GM21515 (cell line): ENCODE measurements at regions not wholly inside any gene's neighbourhood (a gene's known extent, or its start where the extent isn't known, plus 50 kb on each side); places are given as distances from the start of the nearest gene placed in this dataset.
"Not testable (repeated sequence)": the region's sequence is repeated elsewhere in the genome, so short reads cannot be mapped to it uniquely, and the experiment has no call there.

Experiments
- ATAC-seq: cut with Tn5 transposase; IDR thresholded peaks from one replicate; pipeline ENCODE4 v1.9.1; 2021; ENCODE audit not compliant: unreplicated experiment

DNA sequence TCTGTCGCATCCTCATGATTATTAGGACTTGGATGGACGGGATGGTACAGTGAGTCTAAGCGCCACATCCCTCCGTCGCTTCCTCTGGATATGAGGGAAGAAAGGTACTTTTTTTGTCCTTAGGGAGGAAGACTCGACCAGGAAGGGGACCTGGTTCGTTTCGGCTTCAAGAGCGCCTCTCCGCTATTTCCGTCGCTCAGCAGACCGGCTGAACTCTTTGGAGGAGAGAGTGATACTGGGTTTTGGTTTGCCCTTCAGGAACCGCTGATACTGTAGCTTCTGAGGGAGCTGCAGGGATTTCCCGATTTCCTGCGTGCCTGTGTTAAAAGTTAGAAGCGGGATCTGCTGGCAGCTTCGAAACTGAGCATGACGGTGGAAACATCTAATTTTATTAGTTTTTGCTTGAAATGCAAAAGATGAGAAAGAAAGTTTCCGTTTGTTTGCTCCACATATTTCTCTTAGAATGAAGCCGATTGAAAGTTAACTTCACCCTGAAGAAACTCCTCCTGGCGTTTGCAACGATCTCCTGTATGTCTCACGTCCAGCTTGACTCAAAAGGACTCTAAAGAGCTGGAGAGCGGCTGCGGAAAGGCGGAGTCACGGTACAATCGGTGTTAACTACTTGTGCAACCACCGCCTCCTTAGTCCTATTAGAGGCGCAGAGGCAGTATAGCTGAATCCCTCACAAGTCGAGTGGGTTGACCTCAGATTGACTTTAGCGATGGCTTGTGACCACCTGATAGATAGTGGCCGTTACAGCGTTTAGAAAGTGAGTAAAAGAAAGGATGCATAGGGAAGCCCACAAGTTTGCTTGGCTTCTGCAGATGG lies 129.4 kb downstream of the TRIM27 start:
- no peak for ATAC-seq

DNA sequence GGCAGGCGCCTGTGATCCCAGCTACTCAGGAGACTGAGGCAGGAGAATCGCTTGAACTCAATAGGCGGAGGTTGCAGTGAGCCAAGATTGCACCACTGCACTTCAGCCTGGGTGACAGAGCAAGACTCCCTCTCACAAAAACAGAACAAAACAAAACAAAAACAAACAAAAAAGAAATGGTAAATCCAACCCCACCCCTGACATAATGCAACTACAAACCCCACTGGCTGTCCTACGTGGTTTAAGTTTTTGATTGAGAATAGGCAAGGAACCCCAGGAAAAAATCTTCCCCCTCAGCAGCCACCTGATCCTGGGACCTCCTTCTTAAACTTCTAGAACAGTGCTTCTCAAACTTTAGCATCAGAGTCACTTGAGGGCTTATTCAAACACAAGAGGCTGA lies 123.1 kb downstream of the TRIM27 start:
- not testable (repeated sequence) for ATAC-seq

DNA sequence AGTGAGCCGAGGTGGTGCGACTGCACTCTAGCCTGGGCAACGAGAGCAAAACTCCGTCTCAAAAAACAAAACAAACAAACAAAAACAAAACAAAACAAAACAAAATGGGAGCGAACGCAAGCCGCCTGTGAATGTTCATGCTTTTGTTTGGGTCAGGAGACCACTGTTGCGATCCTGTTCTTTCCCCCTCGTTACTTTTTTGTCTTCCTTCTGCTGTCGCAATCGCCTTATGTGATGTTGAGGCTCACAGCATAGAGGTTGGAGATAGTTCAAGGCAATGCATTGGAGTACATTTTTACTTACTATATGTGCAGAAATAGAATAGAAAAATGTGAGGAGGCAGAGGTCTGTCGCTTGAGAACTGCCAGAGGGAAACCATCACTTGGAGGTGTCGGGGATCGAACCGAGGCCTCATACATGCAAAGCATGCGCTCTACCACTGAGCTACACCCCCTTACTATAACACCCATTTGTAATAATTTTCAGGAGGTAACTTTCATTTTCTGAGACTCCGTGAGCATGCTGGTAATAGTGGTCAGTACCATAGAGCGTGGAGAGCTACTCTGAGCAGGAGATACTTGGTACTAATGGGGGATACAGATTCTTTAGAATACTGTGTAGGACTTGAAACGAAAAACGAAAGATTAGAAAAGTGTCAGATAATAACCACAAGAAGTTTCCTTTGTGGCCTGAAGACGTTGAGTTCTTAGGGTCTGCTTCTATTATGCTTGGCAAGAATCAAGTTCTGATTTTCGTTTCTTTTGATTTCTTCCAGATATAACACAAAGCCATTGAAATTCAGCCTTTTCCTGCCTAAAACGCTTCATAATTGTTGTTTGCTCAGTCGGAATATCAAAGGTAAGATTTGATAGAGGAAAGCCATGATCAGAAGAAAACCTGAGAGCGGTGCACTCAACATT lies 121.1 kb downstream of the TRIM27 start:
- no peak for ATAC-seq

DNA sequence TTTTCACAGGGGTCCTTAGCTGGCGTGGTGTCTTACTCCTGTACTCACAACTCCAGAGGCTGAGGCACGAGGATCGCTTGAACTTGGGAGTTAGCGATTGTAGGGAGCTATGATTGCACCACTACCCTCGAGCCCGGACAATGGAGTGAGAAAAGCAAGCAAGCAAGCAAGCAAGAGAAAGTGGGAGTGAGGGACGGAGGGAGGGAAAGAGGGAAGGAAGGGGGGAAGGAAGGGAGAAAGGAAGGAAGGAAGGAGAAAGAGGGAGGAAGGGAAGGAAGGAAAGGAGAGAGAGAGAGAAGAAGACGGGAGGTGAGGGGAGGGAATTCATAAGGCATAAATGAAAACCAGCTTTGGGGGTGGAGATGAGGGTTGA lies 120.5 kb downstream of the TRIM27 start:
- ATAC-seq = no peak

- ATAC-seq = no peak
Observed at GRCh38 chr6:28807682-28808280, 116.0 kb downstream of the TRIM27 start.

- ATAC-seq = no peak
Observed at GRCh38 chr6:28808383-28808782, 115.4 kb downstream of the TRIM27 start.

DNA sequence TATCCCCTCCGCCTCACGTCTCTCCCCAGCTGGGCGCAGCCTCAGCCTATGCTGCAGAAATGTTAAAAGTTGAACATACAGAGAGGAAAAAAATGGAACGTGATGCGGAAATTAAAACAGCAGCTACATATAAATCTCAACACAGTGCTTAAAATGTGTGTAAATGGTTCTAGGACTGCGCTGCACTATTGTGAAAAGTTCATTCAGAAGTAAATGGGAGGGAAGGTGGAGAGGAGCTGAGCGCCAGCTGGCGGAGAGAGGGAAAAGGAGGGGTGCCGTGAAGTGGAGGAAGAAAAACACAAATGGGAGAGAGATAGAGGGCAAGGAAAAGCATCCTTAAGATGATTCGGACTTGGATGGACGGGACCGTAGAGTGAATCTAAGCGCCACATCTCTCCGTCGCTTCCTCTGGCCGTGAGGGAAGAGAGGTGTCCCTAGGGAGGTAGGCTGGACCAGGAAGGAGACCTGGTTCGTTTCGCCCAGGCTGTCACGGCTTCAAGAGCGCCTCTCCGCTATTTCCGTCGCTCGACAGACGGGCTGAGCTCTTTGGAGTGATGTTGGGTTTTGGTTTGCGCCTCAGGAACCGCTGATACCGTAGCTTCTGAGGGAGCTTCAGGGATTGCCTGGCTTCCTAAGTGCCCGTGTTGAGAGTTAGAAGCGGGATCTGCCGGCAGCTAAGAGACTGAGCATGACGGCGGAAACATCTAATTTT lies 113.7 kb downstream of the TRIM27 start:
- no peak for ATAC-seq

GRCh38 chr6:28810659-28811053 lies 113.1 kb downstream of the TRIM27 start:
- ATAC-seq = no peak

GRCh38 chr6:28811873-28812272 lies 111.9 kb downstream of the TRIM27 start:
- no peak for ATAC-seq

- ATAC-seq = no peak
Observed at GRCh38 chr6:28812778-28813569, 110.8 kb downstream of the TRIM27 start.

GRCh38 chr6:28814032-28814976 lies 109.5 kb downstream of the TRIM27 start:
- ATAC-seq = no peak

GRCh38 chr6:28816339-28816908 lies 107.4 kb downstream of the TRIM27 start:
- no peak for ATAC-seq

- no peak for ATAC-seq
Observed at GRCh38 chr6:28816909-28817807, 106.6 kb downstream of the TRIM27 start.

GRCh38 chr6:28817808-28818145 lies 106.0 kb downstream of the TRIM27 start:
- ATAC-seq = no peak

DNA sequence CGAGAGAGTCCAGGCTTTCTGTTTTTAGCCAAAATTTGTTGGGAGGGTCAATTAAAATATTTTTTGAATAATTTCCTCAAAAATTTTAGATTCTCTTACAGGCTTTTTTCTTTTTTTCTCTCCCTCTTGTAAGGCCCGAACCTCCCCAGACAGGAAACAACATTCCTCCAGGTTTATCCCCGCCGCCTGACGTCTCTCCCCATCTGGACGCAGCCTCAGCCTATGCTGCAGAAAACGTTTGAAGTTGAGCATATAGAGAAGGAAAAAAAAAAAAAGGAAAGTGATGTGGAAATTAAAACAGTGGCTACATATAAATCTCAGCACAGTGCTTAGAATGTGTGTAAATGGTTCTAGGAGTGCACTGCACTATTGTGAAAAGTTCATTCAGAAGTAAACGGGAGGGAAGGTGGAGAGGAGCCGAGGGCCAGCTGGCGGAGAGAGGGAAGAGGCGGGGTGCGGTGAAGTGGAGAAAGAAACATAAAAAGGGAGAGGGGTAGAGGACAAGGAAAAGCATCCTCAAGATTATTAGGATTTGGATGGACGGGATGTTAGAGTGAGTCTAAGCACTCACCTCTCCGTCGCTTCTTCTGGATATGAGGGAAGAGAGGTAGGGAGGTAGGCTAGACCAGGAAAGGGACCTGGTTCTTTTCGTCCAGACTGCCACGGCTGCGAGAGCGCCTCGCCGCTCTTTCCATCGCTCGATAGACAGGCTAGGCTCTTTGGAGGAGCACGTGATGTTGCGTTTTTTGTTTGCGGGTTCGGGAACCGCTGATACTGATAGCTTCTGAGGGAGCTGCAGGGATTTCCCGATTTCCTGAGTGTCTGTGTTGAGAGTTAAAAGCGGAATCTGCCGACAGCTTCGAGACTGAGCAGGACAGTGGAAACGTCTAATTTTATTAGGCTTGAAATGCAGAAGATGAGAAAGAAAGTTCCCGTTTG lies 98.7 kb downstream of the TRIM27 start:
- no peak for ATAC-seq

- no peak for ATAC-seq
Observed at GRCh38 chr6:28825732-28826293, 98.0 kb downstream of the TRIM27 start.
